ENCODE measurements at regions not wholly inside any gene's neighbourhood (a gene's known extent, or its start where the extent isn't known, plus 50 kb on each side); places are given as distances from the start of the nearest gene placed in this dataset.

DNA sequence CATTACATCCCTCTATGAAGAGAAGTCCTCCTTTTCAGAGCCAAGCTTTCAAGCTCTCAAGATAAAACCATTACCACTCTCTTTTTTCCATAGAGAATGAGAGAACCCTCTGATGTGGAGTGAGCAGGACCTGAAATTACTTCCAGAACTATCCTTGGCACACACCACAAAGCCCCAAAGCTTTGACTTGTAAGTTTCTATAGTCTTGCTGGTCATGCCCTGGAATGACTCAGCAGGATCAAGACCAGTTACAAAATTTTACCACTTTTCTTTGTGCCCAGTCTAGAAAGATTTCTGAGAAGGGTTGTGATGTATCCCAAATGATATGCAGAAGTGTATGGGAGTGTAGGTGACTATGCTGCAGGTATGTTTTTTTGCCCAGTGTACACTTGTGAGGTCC, 760.6 kb downstream of the TLE1 start:
- no peak for DNase-seq (ENCODE audit: low spot score)

DNA sequence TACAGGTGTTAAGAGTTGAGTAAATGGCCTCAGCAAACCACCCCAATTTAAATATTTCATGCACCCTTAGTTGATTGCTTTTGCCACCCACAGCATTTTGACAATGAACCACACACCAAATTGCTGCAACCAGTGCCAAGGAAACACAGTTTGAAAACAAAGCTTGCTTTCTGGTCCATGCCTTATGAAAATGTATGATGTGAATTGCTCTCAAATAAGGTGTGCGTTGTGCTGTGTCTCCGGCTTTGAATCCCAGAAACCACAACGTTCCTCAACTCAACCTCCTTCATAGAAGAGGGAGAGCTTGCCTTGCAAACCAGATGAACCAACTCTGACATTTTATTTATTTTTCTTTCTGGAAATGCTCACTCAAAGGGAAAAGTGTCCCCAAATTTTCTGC, 762.7 kb downstream of the TLE1 start:
- DNase-seq (ENCODE audit: low spot score): no peak

DNA sequence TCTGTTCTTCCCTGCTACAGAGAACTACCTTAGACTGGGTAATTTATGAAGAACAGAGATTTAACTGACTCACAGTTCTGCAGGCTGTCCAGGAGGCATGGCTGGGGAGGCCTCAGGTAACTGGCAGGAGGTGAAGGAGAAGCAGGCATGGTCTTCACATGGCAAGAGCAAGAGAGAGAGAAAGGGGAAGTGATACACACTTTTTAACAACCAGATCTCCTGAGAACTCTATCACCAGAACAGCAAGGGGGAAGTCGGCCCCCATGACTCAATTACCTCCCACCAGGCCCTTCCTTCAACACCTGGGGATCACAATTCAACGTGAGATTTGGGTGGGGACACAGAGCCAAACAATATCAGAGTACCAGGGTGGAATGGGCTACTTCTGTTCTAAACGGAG, 766.8 kb downstream of the TLE1 start:
- no peak for DNase-seq (ENCODE audit: low spot score)

DNA sequence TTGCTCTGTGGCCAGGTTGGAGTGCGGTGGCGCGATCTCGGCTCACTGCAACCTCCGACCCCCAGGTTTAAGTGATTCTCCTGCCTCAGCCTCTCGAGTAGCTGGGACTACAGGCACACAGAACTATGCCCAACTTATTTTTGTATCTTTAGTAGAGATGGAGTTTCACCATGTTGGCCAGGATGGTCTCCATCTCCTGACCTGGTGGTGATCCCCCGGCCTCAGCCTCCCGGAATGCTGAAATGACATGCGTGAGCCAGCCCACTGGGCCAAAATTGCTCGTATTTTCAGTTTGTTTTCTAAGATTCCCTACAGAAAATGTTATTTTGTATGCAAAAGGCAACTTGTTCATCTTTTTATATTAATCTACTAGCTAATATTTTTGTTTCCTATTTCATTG, 782.6 kb downstream of the TLE1 start:
- no peak for DNase-seq (ENCODE audit: low spot score)

DNA sequence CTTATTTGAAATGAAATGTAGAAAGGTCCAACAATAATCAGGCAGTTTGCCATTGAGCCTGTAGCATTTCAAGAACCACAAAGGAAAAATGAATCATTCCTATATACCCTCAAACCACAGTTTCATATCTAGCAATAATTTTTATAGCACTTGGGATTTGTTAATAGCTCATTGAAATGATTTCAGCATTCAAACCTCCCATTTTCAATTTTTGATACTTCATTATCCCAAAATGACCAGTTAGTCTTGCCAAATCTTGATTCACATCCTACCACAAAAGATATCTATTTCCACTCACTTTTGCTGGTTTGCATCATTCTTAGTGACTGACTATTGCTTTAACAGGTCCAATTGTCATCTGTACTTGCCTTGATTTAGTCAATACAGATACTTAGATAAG, 790.1 kb downstream of the TLE1 start:
- DNase-seq (ENCODE audit: low spot score): no peak

DNA sequence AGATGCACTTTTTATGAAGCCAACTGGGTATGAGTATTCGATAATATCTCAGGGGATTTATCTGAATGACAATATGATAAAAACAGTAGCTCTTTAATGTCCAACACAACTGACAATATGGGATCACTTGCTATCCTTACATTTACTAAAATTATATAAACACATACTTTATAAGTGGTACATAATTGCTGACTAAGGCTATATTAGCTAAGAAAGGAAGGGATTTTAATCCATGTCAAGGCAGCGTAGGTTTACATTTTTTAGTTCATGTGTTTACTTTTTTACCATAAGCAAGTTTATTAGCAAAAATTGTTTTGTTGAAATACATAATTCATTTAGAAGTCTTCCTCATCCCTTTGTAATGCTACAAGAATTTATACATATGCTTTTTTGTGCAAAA, 796.2 kb downstream of the TLE1 start:
- DNase-seq (ENCODE audit: low spot score): no peak

DNA sequence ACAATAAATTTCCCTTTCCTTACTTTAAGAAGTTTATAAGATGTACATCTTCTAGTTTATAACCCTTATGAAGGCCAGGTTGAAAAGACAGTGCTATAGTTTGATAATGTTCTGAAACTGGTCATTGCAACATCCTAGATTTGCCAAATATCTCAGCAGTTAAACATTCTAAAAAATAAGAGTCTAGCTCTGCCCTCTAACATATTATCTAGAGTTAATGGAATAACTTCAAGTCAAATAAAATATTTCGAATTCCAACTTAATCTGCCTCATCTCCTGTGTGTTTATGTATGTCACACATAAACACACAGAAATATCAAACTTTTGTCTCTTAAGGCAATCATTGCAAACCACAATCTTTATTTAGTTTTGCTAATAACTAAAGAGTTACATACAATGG, 796.6 kb downstream of the TLE1 start:
- no peak for DNase-seq (ENCODE audit: low spot score)

DNA sequence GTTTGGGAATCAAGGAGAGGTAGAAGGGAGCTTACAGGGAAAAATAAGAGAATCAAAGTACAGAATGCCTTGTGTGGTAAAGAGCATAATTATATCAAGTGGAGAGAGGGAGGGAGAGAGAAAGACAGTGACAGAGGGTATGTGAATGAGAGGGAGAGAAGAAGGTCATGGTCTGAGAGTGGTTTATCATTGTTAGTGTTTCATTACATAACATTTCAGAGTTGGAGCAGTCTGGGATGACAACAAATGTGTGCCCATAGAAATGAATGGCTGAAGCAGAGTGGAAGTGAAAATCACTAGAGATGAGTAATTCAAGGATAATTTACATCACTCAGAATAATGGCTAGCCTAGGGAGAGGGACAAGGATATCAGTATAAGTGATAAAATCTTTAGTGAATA, 799.2 kb downstream of the TLE1 start:
- no peak for DNase-seq (ENCODE audit: low spot score)

DNA sequence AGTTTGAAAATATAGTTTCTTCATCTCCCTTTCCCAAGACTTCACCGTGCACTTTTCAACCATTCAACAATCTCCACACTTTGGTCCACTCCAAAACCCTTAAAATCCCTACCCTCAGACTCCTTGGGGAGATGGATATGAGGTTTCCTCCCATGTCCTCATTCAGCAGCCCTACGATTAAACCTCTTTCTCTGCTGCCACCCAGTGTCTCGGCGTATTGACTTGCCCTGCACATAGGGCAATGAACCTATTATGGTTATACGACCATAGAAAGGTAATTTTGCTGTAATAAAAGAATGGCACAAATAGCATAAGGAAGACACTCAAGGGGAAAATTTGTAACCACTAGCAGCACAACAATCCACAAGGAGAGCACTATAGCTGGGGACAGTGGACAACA, 803.5 kb downstream of the TLE1 start:
- no peak for DNase-seq (ENCODE audit: low spot score)

DNA sequence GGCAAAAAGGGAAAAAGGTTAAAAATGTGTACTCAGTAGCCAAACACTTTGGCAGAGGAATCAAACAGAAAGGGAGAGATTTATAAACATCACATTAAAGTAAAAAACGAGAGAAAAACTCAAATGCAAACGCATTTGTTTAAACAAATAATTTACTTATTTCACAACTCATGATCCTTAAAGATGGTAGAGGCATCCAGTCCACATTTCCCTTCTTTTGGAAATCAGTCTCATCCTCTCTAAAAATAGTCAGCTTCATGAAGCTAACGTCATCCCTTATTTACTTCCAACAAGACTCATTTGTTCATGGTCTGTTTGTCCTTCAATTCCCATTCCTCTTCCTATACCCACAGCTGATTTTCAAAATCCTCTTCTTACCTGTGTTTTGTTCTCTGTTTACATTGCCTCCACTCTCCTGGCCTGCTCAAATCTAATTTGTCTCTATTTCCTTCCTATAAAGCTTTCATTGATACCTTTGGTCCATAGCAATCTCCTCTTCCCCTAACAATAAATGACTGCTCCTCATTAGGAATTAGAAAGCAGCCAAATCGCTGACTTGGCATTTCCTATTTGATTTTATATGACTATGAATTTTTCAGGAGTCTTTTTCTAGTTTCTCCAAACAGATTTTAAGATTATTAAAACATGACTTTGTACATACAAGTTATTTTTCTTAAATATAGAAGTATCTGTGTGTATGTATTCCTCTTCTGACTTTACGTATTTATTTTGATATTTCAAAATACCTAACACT, 805.3 kb downstream of the TLE1 start:
- DNase-seq (ENCODE audit: low spot score): no peak

DNA sequence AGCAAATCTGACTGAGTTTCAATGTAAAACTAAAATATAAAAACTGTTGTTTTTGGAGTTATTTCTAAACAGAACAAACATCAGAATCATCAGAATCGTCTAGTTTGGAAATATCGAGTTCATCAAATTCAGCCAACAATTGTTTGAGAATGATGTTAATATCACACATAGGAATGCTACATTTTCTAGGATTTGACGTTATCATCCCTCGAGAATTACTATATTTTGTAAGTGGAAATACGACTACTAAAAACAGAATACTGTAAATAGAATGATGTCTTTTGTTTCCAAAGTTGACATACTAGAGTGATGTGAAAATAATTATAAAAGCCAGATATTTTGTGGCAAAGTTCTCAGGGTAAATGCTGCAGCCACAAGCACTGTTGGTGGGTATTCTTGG, 805.9 kb downstream of the TLE1 start:
- no peak for DNase-seq (ENCODE audit: low spot score)

DNA sequence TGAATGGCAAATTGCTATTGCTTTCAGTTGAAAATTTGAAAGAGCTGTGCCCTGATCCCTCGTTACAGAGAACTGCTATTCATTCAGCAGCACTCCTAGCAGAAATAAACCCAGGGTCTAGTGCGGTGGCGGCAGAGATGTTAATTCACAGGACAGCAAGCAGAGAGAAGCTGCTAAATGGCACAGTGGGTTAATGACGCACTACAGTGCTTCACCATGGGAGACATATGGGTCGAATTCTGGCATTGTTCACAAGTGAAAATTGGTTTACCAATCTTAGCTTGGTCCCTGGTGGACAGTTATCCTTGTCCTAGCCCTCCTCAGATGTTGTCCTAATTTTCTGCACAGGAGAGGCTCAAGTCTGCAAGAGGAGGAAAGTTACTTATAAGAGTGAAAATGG, 807.4 kb downstream of the TLE1 start:
- DNase-seq (ENCODE audit: low spot score): no peak

DNA sequence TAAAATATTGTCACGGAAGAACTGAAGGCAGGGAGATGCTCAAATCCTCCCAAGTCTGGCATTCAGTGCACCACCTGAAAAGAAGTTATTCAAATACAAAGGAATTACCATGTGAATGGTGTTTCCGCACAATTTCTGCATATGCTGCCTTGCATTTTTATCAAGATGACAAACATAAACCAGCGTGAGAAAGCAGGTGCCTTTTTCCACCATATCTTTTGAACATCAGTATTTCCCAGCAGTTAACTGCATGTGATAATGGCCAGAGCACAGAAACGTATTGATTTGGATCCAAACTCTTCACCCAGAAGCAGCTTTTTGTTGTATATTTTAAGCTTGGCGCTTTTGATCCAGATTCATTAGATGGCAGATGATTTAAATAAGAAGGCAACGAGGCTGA, 808.0 kb downstream of the TLE1 start:
- DNase-seq (ENCODE audit: low spot score): no peak

DNA sequence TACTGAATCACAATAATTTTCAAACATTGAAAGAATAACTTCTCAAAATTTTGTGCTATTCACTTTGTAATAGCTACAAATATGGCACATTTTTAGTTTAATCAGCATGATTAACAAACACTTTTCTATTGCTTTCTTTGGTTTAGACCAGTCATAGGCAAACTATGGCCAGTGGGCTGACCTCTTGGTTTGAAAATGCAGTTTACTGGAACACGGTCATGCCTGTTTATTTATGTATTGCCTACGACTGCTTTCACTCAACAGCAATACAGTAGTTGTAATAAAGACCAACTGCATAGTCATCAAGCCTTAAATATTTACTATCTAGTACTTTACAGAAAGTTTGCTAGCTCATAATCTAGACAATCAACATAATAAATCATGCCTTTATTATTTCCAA, 810.8 kb downstream of the TLE1 start:
- DNase-seq (ENCODE audit: low spot score): no peak

DNA sequence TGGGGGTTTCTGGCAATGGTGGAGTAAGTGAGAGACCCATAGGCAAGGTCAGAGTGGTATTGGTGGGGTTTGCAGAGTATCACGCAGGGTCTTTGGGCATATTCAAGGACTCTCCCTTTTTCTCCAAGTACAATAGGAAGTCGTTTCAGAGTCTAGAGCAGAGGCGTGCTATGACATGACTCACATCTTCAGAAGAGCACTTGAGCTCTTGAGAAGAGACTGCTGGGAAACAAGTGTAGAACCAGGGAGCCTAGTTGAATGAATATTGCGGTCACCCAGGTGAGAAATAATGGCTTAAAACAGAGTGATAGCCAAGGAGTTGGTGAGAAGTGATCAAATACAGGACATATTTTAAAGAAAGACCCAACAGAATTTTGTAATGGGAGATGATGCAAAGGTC, 813.4 kb downstream of the TLE1 start:
- DNase-seq (ENCODE audit: low spot score): no peak

DNA sequence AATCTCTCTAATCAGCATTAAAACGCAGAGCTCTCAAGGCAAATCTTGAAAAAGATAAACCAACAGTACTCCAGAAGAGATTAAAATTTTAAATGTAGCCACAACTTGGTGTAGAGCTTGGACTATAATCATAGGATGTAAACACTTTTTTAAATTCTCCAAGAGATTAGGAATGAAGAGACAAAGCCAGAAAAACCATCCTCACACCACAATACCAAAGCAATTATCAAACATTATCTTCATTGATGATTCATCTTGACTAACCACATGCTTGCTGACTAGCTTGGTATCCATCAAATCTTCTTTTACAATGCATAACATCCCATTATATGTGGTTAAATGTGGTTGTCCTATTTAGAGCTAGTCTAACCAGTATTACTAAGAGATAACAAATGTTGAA, 815.1 kb downstream of the TLE1 start:
- no peak for DNase-seq (ENCODE audit: low spot score)

DNA sequence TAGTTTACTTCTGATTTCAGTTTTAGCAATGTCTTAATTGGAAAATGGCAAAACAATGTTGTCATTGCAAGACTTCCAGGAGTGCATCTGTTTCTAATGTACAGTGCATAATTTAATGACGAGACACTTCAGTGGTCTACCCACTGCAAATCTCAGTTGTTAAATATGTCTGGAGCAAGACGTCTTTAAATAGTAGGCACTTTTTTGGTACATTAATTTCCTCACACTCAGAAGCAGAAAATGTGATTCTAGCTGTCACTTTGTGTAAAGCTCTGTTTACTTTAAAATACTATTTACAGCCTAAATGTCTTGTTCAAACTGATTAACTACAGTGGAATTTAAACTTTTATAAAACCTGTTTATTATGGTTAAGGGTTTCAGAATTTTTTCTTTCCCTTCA, 815.5 kb downstream of the TLE1 start:
- no peak for DNase-seq (ENCODE audit: low spot score)

DNA sequence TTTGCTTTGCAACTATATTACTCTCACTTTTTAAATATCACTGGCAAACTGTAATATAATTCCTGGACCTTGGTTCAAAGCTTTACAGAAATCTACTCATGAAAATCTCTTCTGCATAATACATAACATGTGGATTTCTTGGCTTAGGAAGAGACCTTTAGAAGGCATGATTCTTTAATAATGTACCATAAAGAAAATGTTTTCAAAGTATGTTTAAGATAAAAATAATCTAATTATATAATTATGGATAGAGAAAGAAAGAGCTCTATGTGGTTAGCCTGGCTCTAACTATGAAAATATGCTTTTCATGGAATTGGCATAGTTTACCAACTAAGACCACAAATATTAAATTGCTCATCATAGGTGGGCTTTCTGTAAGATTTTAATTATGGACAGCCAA, 817.8 kb downstream of the TLE1 start:
- no peak for DNase-seq (ENCODE audit: low spot score)

DNA sequence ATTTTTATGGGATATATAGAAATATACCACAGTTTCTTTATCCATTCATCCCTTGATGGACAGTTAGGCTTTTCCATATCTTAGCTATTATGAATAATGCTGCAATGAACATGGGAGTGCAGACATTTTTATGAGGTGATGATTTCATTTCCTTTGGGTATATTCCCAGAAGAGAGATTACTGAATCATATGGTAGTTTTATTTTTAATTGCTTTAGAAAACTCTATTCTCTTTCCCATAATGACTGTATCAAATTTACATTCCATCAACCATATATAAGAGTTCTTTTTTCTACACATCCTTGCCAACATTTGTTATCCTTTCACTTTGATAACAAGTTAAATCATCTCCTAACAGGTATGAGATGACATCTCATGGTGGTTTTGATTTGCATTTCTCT, 821.6 kb downstream of the TLE1 start:
- DNase-seq (ENCODE audit: low spot score): no peak

DNA sequence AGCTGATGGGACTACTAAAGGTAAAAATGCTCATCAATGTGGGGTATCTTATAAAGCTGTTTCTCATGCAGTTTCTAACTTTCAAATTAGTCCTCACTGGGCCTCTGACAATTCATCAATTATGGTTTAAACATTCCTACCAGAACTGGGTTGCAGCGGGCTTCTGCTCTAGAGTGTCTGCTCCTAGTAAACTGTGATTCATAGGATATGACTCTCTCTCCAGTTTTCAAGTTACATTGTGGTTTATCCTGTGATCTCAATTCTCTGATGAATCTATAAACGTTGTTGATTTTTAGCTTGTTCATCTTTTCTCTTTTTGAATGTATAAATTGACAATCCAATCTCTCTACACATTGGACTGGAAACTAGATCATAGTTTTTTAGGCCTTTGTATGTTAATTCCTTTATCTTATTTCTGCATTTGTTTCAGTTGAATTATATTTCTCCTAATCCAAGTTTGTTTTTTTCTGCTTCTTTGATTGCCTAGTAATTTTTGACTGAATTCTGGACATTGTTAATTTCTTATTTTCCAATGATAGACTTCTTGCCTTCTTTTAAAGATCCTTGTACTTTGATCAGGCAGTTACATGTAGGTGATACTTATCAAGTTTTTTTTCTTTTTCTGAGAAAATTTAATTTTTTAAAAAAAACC, 822.6 kb downstream of the TLE1 start:
- no peak for DNase-seq (ENCODE audit: low spot score)

DNA sequence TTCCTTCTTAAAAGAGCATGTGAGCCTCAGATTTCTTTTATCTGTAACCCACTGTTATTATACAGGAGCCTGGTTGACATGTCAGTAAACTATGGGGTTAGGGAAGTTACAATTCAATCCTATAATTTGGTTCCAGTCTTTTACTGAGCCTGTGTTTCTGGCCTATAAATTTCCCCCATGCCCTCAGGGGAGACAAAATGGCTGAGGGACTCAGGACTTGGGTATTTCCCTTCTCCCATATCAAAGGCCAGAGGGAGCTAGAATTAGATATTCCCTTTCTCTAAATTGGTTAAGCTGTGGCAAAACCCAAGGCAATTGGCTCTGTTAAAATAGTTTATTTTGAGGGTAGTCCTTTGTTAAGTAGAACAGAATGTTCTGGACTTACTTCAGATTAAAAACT, 823.2 kb downstream of the TLE1 start:
- DNase-seq (ENCODE audit: low spot score): no peak

DNA sequence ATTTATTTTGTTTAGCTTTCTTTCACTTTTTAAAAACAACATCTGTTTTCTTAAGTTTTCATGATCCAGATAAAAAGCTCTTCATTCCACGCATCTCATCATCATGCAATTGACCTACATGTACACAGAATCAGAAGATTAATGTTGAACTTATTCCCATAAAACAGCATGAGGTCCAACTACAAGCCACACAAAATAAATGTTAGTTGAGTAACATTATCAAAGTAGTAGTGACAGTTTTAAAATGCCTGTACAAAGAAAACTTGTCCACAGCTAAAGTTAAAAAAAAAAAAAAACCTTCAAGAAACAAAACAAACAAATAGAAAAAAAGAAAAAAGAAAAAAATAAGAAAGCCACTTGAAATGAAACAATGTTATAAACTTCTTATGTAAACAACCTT, 846.3 kb downstream of the TLE1 start:
- no peak for DNase-seq (ENCODE audit: low spot score)

DNA sequence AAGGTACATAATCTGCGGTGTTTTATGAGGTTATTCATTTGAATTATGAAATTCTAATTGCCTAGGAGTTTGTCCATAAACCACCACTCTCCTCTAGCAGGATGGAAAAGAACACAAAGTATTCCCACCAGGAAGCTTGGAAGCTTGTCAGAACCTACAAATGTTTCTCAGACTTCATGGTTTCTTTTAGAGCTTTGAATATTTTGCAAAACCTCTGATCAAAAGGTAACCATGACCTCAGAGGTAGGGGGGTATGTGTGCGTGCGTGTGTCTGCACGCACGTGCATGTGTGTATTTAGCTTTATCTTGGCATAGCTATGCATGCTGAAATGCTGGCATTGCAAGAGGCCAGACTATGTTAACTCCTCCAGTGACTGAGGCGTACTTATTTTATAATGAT, 847.0 kb downstream of the TLE1 start:
- no peak for DNase-seq (ENCODE audit: low spot score)

DNA sequence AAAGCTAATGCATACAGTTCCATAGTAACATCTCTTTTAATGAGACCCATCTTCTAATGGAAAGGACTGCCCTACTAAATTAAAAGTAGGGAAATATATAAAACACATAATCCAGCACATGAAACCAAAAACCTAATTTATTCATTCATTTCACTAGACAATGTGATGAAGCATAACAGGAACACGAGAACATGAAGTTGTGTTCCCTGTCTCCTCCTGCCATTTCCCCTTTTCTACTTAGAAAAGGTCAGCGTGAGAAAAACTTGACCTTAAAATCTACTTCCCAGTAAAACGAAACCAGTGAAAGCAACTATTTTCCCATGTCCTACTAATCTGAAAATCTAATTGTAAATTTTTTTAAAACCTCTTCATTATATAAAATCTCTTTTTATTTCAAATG, 847.5 kb downstream of the TLE1 start:
- no peak for DNase-seq (ENCODE audit: low spot score)

Data from hematopoietic multipotent progenitor cell treated with erythropoietin and hydrocortisone succinate and interleukin-3 and kit ligand, for 15 days (in vitro differentiated cells).